ENCODE measurements at regions not wholly inside any gene's neighbourhood (a gene's known extent, or its start where the extent isn't known, plus 50 kb on each side); places are given as distances from the start of the nearest gene placed in this dataset.

DNA sequence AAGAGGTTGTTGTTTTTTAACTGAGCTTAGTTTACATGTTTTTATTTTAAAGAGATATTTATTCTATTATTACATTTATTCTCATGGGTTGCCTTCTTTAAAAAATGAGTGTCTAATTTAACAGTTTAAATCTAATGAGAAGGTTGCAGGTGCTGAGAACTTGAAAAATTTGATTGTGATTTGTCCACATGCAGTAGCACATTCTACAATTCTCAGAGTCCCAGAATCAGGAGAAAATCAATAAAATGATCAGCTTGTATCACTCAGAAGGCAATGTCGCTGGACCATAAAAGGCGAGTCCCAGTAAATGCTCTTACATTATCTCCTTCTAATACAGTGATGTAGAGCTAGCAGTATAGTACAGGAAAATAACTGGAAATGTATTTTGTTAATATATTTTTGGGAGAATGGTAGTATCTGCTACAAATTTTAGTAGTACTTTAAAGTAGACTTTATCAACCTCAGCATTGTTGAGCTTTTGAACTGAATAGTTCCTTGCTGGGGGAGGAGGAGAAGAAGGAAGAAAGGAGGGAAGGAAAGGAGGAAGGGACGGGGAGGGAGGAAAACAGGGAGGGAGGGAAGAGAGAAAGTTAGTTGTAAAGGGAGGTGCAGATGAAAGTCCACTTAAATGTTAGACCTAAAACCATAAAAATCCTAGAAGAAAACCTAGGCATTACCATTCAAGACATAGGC, 458.0 kb downstream of the DOK5 start:
- no peak for TF ChIP-seq EP300 (IDR thresholded peaks at IDR 0.05; ENCODE audit: borderline replicate concordance)
- no peak for TF ChIP-seq TAF1 (IDR thresholded peaks at IDR 0.05; ENCODE audit: low read depth)
- TF ChIP-seq, protein P1, sequence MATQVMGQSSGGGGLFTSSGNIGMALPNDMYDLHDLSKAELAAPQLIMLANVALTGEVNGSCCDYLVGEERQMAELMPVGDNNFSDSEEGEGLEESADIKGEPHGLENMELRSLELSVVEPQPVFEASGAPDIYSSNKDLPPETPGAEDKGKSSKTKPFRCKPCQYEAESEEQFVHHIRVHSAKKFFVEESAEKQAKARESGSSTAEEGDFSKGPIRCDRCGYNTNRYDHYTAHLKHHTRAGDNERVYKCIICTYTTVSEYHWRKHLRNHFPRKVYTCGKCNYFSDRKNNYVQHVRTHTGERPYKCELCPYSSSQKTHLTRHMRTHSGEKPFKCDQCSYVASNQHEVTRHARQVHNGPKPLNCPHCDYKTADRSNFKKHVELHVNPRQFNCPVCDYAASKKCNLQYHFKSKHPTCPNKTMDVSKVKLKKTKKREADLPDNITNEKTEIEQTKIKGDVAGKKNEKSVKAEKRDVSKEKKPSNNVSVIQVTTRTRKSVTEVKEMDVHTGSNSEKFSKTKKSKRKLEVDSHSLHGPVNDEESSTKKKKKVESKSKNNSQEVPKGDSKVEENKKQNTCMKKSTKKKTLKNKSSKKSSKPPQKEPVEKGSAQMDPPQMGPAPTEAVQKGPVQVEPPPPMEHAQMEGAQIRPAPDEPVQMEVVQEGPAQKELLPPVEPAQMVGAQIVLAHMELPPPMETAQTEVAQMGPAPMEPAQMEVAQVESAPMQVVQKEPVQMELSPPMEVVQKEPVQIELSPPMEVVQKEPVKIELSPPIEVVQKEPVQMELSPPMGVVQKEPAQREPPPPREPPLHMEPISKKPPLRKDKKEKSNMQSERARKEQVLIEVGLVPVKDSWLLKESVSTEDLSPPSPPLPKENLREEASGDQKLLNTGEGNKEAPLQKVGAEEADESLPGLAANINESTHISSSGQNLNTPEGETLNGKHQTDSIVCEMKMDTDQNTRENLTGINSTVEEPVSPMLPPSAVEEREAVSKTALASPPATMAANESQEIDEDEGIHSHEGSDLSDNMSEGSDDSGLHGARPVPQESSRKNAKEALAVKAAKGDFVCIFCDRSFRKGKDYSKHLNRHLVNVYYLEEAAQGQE (IDR thresholded peaks at IDR 0.05; ENCODE audit: low read depth), result no peak
- no peak for TF ChIP-seq EGR1 (IDR thresholded peaks at IDR 0.05)
- TF ChIP-seq RAD21 (IDR thresholded peaks at IDR 0.05; ENCODE audit: low read depth), result no peak
- TF ChIP-seq CEBPB (IDR thresholded peaks at IDR 0.05), result no peak
- TF ChIP-seq, protein P2, sequence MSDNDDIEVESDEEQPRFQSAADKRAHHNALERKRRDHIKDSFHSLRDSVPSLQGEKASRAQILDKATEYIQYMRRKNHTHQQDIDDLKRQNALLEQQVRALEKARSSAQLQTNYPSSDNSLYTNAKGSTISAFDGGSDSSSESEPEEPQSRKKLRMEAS (IDR thresholded peaks at IDR 0.05), result no peak
- TF ChIP-seq, protein P3, sequence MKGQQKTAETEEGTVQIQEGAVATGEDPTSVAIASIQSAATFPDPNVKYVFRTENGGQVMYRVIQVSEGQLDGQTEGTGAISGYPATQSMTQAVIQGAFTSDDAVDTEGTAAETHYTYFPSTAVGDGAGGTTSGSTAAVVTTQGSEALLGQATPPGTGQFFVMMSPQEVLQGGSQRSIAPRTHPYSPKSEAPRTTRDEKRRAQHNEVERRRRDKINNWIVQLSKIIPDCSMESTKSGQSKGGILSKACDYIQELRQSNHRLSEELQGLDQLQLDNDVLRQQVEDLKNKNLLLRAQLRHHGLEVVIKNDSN (IDR thresholded peaks at IDR 0.05), result no peak
- no peak for TF ChIP-seq CREB1 (IDR thresholded peaks at IDR 0.05; ENCODE audit: low read depth)
- no peak for TF ChIP-seq ZBTB7A (IDR thresholded peaks at IDR 0.05; ENCODE audit: low read depth)
- no peak for TF ChIP-seq YY1 (IDR thresholded peaks at IDR 0.05; ENCODE audit: low read depth)
